WTC11 (cell line): ENCODE measurements at regions not wholly inside any gene's neighbourhood (a gene's known extent, or its start where the extent isn't known, plus 50 kb on each side); places are given as distances from the start of the nearest gene placed in this dataset.

Source experiments
- ATAC-seq: fragments of 200-7000 bp; cut with Tn5 transposase; 2 replicates; pipeline ENCODE4 v1.10.0; 2021; ENCODE audit warnings: mild to moderate bottlenecking, moderate library complexity
- CTCF ChIA-PET: fragments of 300-600 bp; sonication (Branson Sonifier 250); formaldehyde crosslinking; loops from one replicate; lab custom pipeline; 2021; ENCODE audit warnings: antibody characterized with exemption; lab: Charles Lee
- POLR2A ChIA-PET: fragments of 350-600 bp; sonication (Branson Sonifier 250); formaldehyde crosslinking; loops from one replicate; lab custom pipeline; 2021; ENCODE audit warnings: antibody characterized with exemption; lab: Charles Lee
- DNase-seq: peaks from one replicate; pipeline ENCODE4 v3.0.0; 2021; ENCODE audit warnings: low spot score
- H3K27ac Mint-ChIP-seq: 2 replicates; pipeline ENCODE4 v1.8.0; 2021; ENCODE audit warnings: mixed read lengths
- H3K27me3 Mint-ChIP-seq: 2 replicates; pipeline ENCODE4 v1.8.0; 2021; ENCODE audit warnings: low read depth, mild to moderate bottlenecking, moderate library complexity, mixed read lengths
- H3K36me3 Mint-ChIP-seq: 2 replicates; pipeline ENCODE4 v1.8.0; 2021; ENCODE audit warnings: mixed read lengths
- H3K4me1 Mint-ChIP-seq: 2 replicates; pipeline ENCODE4 v1.8.0; 2022; ENCODE audit warnings: mixed read lengths
- H3K4me3 Mint-ChIP-seq: 2 replicates; pipeline ENCODE4 v1.8.0; 2021; ENCODE audit warnings: mild to moderate bottlenecking, moderate library complexity, mixed read lengths
- H3K9me3 Mint-ChIP-seq: 2 replicates; pipeline ENCODE4 v1.8.0; 2021; ENCODE audit warnings: mixed read lengths
- AFF4 ChIP-seq: sonication (generic); formaldehyde crosslinking; IDR thresholded peaks from 2 replicates; pipeline ENCODE4 v1.8.1; 2023; ENCODE audit warnings: mild to moderate bottlenecking, missing genetic modification reagents, borderline replicate concordance
- ARID4B ChIP-seq: sonication (generic); formaldehyde crosslinking; IDR thresholded peaks from 2 replicates; pipeline ENCODE4 v1.8.0; 2023; ENCODE audit warnings: missing genetic modification reagents, mild to moderate bottlenecking, borderline replicate concordance
- ATF1 ChIP-seq: sonication (generic); formaldehyde crosslinking; IDR thresholded peaks from 2 replicates; pipeline ENCODE4 v1.8.1; 2023; ENCODE audit warnings: mild to moderate bottlenecking, moderate library complexity, missing genetic modification reagents
- ATF6 ChIP-seq: sonication (generic); formaldehyde crosslinking; IDR thresholded peaks from 2 replicates; pipeline ENCODE4 v1.8.1; 2023; ENCODE audit warnings: mild to moderate bottlenecking, missing genetic modification reagents
- E2F1 ChIP-seq: sonication (generic); formaldehyde crosslinking; IDR thresholded peaks from 2 replicates; pipeline ENCODE4 v1.8.0; 2022; ENCODE audit warnings: mild to moderate bottlenecking, missing genetic modification reagents
- E2F4 ChIP-seq: sonication (generic); formaldehyde crosslinking; IDR thresholded peaks from 2 replicates; pipeline ENCODE4 v1.8.1; 2022; ENCODE audit warnings: low read depth, mild to moderate bottlenecking, moderate library complexity, missing genetic modification reagents, borderline replicate concordance
- HMGA2 ChIP-seq: fragments of 250-450 bp; sonication (Bioruptor Pico); IDR thresholded peaks from 2 replicates; pipeline ENCODE4 v1.4.0; 2021; ENCODE audit warnings: mild to moderate bottlenecking, moderate library complexity
- PRRX2 ChIP-seq: fragments of 250-450 bp; sonication (Bioruptor Pico); IDR thresholded peaks from 2 replicates; pipeline ENCODE4 v1.8.0; 2021; ENCODE audit warnings: mild to moderate bottlenecking
- RORB ChIP-seq: fragments of 250-450 bp; sonication (Bioruptor Pico); IDR thresholded peaks from 2 replicates; pipeline ENCODE4 v1.9.0; 2021; ENCODE audit warnings: mild to moderate bottlenecking
- SMAD3 ChIP-seq: sonication (generic); formaldehyde crosslinking; IDR thresholded peaks from 2 replicates; pipeline ENCODE4 v1.8.0; 2022; ENCODE audit warnings: missing genetic modification reagents, mild to moderate bottlenecking, borderline replicate concordance
- ZNF138 ChIP-seq: sonication (generic); formaldehyde crosslinking; conservative IDR thresholded peaks from 2 replicates; pipeline ENCODE4 v1.8.1; 2022; ENCODE audit warnings: mild to moderate bottlenecking, moderate library complexity, missing genetic modification reagents
- ZNF423 ChIP-seq: fragments of 250-450 bp; sonication (Bioruptor Pico); IDR thresholded peaks from 2 replicates; pipeline ENCODE4 v2.1.2; 2022; ENCODE audit warnings: mild to moderate bottlenecking, moderate library complexity
- ZNF671 ChIP-seq: fragments of 250-450 bp; sonication (Bioruptor Pico); IDR thresholded peaks from 2 replicates; pipeline ENCODE4 v1.8.0; 2021; ENCODE audit warnings: mild to moderate bottlenecking

- DNase-seq, result no peak
- Mint-ChIP-seq H3K27me3 (no peaks in the 10 kb centered on the region), H3K36me3 (peaks cover 12% of the 10 kb centered on the region), H3K27ac (no peak overlapping the region), H3K4me3 (no peak overlapping the region), H3K4me1 (peaks cover 3% of the 10 kb centered on the region), H3K9me3 (peaks cover 32% of the 10 kb centered on the region)
- TF ChIP-seq E2F1 (CRISPR knock-in tag) (no peak), ARID4B (CRISPR knock-in tag) (no peak), ZNF671 (no peak), ZNF138 (CRISPR knock-in tag) (no peak), RORB (no peak), HMGA2 (no peak), ZNF423 (CRISPR knock-in tag) (no peak), E2F4 (CRISPR knock-in tag) (no peak), SMAD3 (CRISPR knock-in tag) (no peak)
- no peak for ATAC-seq
- POLR2A ChIA-PET, result no interaction called here
- CTCF ChIA-PET, result no interaction called here
Measured at GRCh38 chr10:10780746-10781145, 236.9 kb upstream of the CELF2 start.

GRCh38 chr10:10782603-10783002 is 235.1 kb upstream of the CELF2 start:
- no peak for ATAC-seq
- no peak for DNase-seq
- Mint-ChIP-seq H3K9me3 (peaks cover 30% of the 10 kb centered on the region), H3K36me3 (peaks cover 12% of the 10 kb centered on the region), H3K4me3 (no peak overlapping the region), H3K27me3 (no peaks in the 10 kb centered on the region), H3K27ac (no peak overlapping the region), H3K4me1 (peaks cover 11% of the 10 kb centered on the region)
- ChIA-PET CTCF (no interaction called here), POLR2A (no interaction called here)
- TF ChIP-seq ATF1 (no peak), ATF6 (CRISPR knock-in tag) (no peak), AFF4 (no peak), PRRX2 (CRISPR knock-in tag) (no peak), ZNF423 (CRISPR knock-in tag) (no peak)
